ENCODE measurements at regions not wholly inside any gene's neighbourhood (a gene's known extent, or its start where the extent isn't known, plus 50 kb on each side); places are given as distances from the start of the nearest gene placed in this dataset.

GRCh38 chr2:219973136-219973535 is 345.7 kb downstream of the SLC4A3 start:
- Mint-ChIP-seq H3K4me1 (ENCODE audit: insufficient read depth, unreplicated experiment) (peaks cover 17% of the 10 kb centered on the region), H3K27ac (ENCODE audit: low read depth, unreplicated experiment) (no peak overlapping the region), H3K36me3 (ENCODE audit: insufficient read depth, unreplicated experiment) (no peaks in the 10 kb centered on the region), H3K9me3 (ENCODE audit: unreplicated experiment) (no peaks in the 10 kb centered on the region), H3K4me3 (ENCODE audit: unreplicated experiment) (no peak overlapping the region), H3K27me3 (ENCODE audit: insufficient read depth, unreplicated experiment) (no peaks in the 10 kb centered on the region)
- no peak for TF ChIP-seq CTCF (IDR thresholded peaks at IDR 0.05; ENCODE audit: unreplicated experiment)
- ChIA-PET POLR2A (no interaction called here), CTCF (interaction anchor here (0.5 to 0.6 kb wide), 2 partner anchors 64 to 1366 kb away, joined by 3 to 5 read pairs; no protein-coding TSS in a partner anchor)
- intact Hi-C loops (cut with micrococcal nuclease): no loop called here
- DNase-seq (ENCODE audit: unreplicated experiment): no peak
- no TSS peak for BruUV-seq (replicated peaks)

GRCh38 chr2:219976871-219977270 is 349.4 kb downstream of the SLC4A3 start:
- intact Hi-C loops (cut with micrococcal nuclease): no loop called here
- Mint-ChIP-seq H3K36me3 (ENCODE audit: insufficient read depth, unreplicated experiment) (no peaks in the 10 kb centered on the region), H3K4me3 (ENCODE audit: unreplicated experiment) (no peak overlapping the region), H3K9me3 (ENCODE audit: unreplicated experiment) (no peaks in the 10 kb centered on the region), H3K27ac (ENCODE audit: low read depth, unreplicated experiment) (no peak overlapping the region), H3K27me3 (ENCODE audit: insufficient read depth, unreplicated experiment) (no peaks in the 10 kb centered on the region), H3K4me1 (ENCODE audit: insufficient read depth, unreplicated experiment) (no peaks in the 10 kb centered on the region)
- DNase-seq (ENCODE audit: unreplicated experiment): no peak
- no TSS peak for BruUV-seq (replicated peaks)
- TF ChIP-seq CTCF (IDR thresholded peaks at IDR 0.05; ENCODE audit: unreplicated experiment): no peak
- ChIA-PET CTCF (no interaction called here), POLR2A (interaction anchor here (1.3 kb wide), 1 partner anchor 25 kb away, joined by 3 read pairs; no protein-coding TSS in a partner anchor)

- no peak for TF ChIP-seq CTCF (IDR thresholded peaks at IDR 0.05; ENCODE audit: unreplicated experiment)
- no peak for DNase-seq (ENCODE audit: unreplicated experiment)
- H3K36me3 Mint-ChIP-seq (ENCODE audit: insufficient read depth, unreplicated experiment): no peaks in the 10 kb centered on the region
- ChIA-PET POLR2A (no interaction called here), CTCF (no interaction called here)
- H3K9me3 Mint-ChIP-seq (ENCODE audit: unreplicated experiment): no peaks in the 10 kb centered on the region
- no peak overlapping the region for H3K4me3 Mint-ChIP-seq (ENCODE audit: unreplicated experiment)
- H3K27me3 Mint-ChIP-seq (ENCODE audit: insufficient read depth, unreplicated experiment): no peaks in the 10 kb centered on the region
- BruUV-seq (replicated peaks): no TSS peak
- H3K27ac Mint-ChIP-seq (ENCODE audit: low read depth, unreplicated experiment): no peak overlapping the region
- intact Hi-C loops (cut with micrococcal nuclease): no loop called here
- H3K4me1 Mint-ChIP-seq (ENCODE audit: insufficient read depth, unreplicated experiment): peaks cover 7% of the 10 kb centered on the region
These were observed 353.2 kb downstream of the SLC4A3 start for GRCh38 chr2:219980638-219981037.

- DNase-seq (ENCODE audit: unreplicated experiment): no peak
- ChIA-PET CTCF (no interaction called here), POLR2A (no interaction called here)
- BruUV-seq (replicated peaks): no TSS peak
- no peak overlapping the region for H3K4me3 Mint-ChIP-seq (ENCODE audit: unreplicated experiment)
- intact Hi-C loops (cut with micrococcal nuclease): no loop called here
- no peak overlapping the region for H3K27ac Mint-ChIP-seq (ENCODE audit: low read depth, unreplicated experiment)
- H3K36me3 Mint-ChIP-seq (ENCODE audit: insufficient read depth, unreplicated experiment): no peaks in the 10 kb centered on the region
- H3K9me3 Mint-ChIP-seq (ENCODE audit: unreplicated experiment): no peaks in the 10 kb centered on the region
- TF ChIP-seq CTCF (IDR thresholded peaks at IDR 0.05; ENCODE audit: unreplicated experiment): no peak
- no peaks in the 10 kb centered on the region for H3K27me3 Mint-ChIP-seq (ENCODE audit: insufficient read depth, unreplicated experiment)
- peaks cover 7% of the 10 kb centered on the region for H3K4me1 Mint-ChIP-seq (ENCODE audit: insufficient read depth, unreplicated experiment)
These were observed 356.4 kb downstream of the SLC4A3 start for GRCh38 chr2:219983836-219984235.
